ENCODE measurements at regions not wholly inside any gene's neighbourhood (a gene's known extent, or its start where the extent isn't known, plus 50 kb on each side); places are given as distances from the start of the nearest gene placed in this dataset.

DNA sequence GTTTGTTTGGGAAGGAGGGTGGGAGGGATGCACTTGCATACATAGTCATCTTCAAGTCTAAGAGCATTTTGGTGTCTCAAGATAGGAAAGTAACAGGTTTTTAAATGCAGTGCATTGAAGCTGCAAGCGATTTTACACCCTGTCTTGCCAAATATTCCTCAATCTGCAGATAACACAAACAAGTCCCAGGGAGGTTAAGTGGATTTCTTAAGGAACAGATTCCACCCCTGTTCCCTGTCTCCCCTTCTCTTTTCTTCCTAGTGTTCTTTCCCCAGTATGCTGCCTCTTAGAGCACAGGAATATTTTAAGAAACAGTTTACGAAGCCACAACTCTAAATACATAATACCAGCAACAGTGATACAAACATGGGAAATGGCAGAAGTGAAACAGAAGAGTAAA is 389.9 kb downstream of the PLPP3 start:
- TF ChIP-seq CTCF (conservative IDR thresholded peaks at IDR 0.05): no peak
- no peak overlapping the region for H3K27ac ChIP-seq

DNA sequence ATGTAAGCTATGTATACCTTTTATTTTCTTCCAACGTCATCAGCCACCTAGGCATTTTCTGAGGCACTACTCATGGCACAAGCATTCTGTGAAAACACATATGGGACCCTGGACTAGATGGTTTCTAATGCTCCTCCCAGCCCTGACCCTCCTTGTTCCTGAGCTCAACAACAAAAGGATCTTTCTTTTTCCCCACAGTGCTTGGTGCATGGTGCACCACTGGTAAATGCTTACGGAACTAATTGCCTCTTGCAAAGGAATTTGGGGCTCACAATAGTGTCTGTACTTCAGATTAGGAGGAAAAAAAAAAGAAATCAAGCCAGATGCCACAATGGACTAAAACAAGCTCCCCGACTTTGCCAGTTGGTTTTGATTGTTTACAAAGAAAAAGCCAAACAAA is 390.5 kb downstream of the PLPP3 start:
- no peak for TF ChIP-seq CTCF (conservative IDR thresholded peaks at IDR 0.05)
- H3K27ac ChIP-seq: no peak overlapping the region

DNA sequence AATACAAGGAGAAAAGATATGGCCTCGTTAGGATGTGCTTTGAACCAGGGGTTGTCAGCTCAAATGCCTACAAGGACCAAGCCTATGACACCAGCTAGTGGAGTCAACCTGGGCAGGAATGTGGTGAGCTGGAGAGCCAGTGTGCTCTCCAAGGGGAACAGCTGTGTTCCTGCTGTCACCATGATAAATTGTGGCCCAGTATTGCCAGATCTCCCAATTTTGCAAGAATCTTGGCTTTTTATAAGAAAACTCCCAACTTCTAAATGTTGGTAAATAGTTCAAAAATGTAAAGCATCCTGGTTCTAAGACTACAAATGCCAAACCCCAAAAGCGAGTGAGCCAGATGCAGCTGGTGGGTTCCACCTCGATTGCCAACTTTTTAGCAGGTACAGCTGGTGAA is 391.1 kb downstream of the PLPP3 start:
- no peak for TF ChIP-seq CTCF (conservative IDR thresholded peaks at IDR 0.05)
- no peak overlapping the region for H3K27ac ChIP-seq

DNA sequence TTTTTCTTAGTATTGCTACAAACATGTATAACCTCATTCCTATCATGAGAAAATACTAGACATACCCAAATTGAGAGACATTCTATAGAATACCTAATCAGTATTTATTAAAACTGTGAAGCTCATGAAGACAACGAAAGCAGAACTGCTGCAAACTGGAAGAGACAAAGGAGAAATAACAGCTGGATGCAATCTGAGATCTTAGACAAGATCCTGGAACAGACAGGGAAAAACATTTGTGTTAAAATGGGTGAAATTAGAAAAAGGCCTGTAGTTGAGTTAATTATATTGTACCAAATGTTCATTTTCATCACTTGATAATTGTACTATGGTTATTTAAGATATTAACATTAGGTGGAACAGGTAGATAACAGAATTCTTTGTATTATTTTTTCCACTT is 392.0 kb downstream of the PLPP3 start:
- no peak for TF ChIP-seq CTCF (conservative IDR thresholded peaks at IDR 0.05)
- no peak overlapping the region for H3K27ac ChIP-seq

DNA sequence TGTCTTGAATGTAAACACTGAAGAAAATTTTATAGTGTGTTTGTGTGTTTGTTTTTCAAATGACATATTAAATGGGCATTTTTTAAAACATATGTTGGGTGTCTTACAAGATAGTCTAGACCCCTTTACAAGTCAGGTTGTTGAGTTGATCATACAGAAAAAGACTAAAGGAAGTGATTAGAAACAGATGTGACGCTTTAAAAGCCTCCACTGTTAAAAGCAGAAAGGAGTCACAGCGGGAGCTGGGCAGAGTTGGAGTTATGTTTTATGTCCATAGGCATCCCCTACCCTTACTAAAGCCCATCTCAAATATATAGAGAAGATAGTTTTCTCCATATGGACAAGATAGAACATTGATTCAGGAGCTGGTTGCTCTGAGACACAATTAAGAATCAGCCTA is 393.9 kb downstream of the PLPP3 start:
- no peak overlapping the region for H3K27ac ChIP-seq
- no peak for TF ChIP-seq CTCF (conservative IDR thresholded peaks at IDR 0.05)

- TF ChIP-seq CTCF (conservative IDR thresholded peaks at IDR 0.05): no peak
- no peak overlapping the region for H3K27ac ChIP-seq
Measured at GRCh38 chr1:56183151-56183550, 396.2 kb downstream of the PLPP3 start.

GRCh38 chr1:56180520-56181190 is 398.7 kb downstream of the PLPP3 start:
- no peak overlapping the region for H3K27ac ChIP-seq
- no peak for TF ChIP-seq CTCF (conservative IDR thresholded peaks at IDR 0.05)

Measured in VCaP (cell line).